Smooth muscle cell (in vitro differentiated cells): ENCODE measurements at regions not wholly inside any gene's neighbourhood (a gene's known extent, or its start where the extent isn't known, plus 50 kb on each side); places are given as distances from the start of the nearest gene placed in this dataset.
A peak's percentile ranks its signal among the peaks of the same experiment; 100 is the strongest.
"Not testable (repeated sequence)": the region's sequence is repeated elsewhere in the genome, so short reads cannot be mapped to it uniquely, and the experiment has no call there.

Source experiments
- DNase-seq: peaks from one replicate; lab custom pipeline; 2025; ENCODE audit not compliant: unreplicated experiment; lab: John Stamatoyannopoulos, UW
- H2AFZ ChIP-seq: fragments of 200-600 bp; sonication (generic); 2 replicates; pipeline ENCODE4 v1.6.0; 2016; ENCODE audit warnings: antibody characterized with exemption, low read depth, mild to moderate bottlenecking
- H3F3A ChIP-seq: fragments of 200-600 bp; sonication (generic); 2 replicates; pipeline ENCODE4 v1.6.0; 2017; ENCODE audit warnings: antibody characterized with exemption, low read depth
- H3K27ac ChIP-seq: fragments of 200-600 bp; sonication (generic); 2 replicates; pipeline ENCODE4 v1.5.1; 2016; ENCODE audit warnings: low read depth, mild to moderate bottlenecking
- H3K27me3 ChIP-seq: fragments of 200-600 bp; sonication (generic); 2 replicates; pipeline ENCODE4 v1.6.1; 2016; ENCODE audit warnings: low read depth, mild to moderate bottlenecking
- H3K36me3 ChIP-seq: fragments of 200-600 bp; sonication (generic); 2 replicates; pipeline ENCODE4 v1.5.1; 2016; ENCODE audit warnings: low read depth
- H3K4me1 ChIP-seq: fragments of 200-600 bp; sonication (generic); 2 replicates; pipeline ENCODE4 v1.5.1; 2016; ENCODE audit warnings: low read depth
- H3K4me2 ChIP-seq: fragments of 200-600 bp; sonication (generic); 2 replicates; pipeline ENCODE4 v1.6.0; 2016; ENCODE audit warnings: mild to moderate bottlenecking
- H3K4me3 ChIP-seq: fragments of 200-600 bp; sonication (generic); 2 replicates; pipeline ENCODE4 v1.5.1; 2016; ENCODE audit warnings: mild to moderate bottlenecking
- H3K79me2 ChIP-seq: fragments of 200-600 bp; sonication (generic); 2 replicates; pipeline ENCODE4 v1.6.0; 2016; ENCODE audit warnings: low read depth, mild to moderate bottlenecking
- H3K9ac ChIP-seq: fragments of 200-600 bp; sonication (generic); 2 replicates; pipeline ENCODE4 v1.6.0; 2016; ENCODE audit warnings: low read depth
- H3K9me3 ChIP-seq: fragments of 200-600 bp; sonication (generic); replicated peaks from 2 replicates; pipeline ENCODE4 v1.5.1; 2016; ENCODE audit warnings: low read depth
- H4K20me1 ChIP-seq: fragments of 200-600 bp; sonication (generic); 2 replicates; pipeline ENCODE4 v1.6.0; 2016; ENCODE audit warnings: low read depth
- WGBS: methylation state at CpG from one replicate; pipeline ENCODE4 v1.1.7; 2016; ENCODE audit warnings: low lambda C conversion rate; 5-methylcytosine and 5-hydroxymethylcytosine counted together

DNA sequence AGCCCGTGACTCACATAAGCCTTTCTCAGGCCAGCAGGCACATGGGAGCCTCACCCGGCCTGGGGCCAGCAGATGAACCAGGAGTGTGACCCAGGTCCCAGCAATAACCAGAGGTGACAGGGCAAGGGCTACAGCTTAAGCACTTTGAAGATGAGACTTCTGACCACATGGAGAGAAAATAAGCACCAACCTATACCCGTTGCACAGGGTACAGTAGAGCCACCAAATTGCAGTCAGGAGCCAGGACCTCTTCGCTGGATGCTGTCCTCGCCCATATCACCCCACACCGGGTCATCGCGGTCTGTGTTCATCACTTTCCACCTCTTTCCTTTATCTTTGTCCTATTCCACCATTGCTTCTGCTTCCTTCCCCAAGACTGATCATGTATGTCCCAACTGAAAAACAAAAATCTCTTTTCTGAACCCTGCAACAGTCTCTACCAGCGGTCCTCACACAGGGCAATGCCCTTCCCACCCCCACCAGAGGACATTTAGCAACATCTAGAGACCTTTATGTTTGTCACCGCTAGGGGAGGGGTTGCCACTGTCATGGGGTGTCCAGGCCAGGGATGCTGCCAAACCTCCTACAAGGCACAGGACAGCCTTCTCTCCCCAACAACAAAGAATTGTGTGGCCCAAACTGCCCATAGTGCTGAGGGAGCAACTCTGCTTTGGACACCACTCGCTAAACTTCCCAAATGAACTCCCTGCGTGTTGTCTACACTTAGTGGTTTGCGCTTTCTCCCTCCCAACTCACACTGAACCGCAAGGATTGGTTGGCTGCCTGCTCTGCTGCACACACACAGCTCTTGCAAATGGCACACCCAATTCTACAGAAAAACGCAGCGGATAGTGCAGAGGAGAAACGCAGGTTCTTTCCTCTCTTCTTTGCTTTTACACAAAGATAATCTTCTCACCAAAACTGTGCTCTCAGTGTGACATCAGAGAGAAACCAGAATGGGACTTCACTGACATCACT lies 219.4 kb upstream of the FRG1 start:
- H2AFZ ChIP-seq, H3K9ac ChIP-seq, H3K79me2 ChIP-seq, H3K4me3 ChIP-seq, H3K4me1 ChIP-seq, H3K9me3 ChIP-seq, DNase-seq, H3K27ac ChIP-seq, H3F3A ChIP-seq, H3K4me2 ChIP-seq, H4K20me1 ChIP-seq, H3K27me3 ChIP-seq, H3K36me3 ChIP-seq: not testable (repeated sequence)
- 93% methylated on average over 17 of the region's 17 CpGs for WGBS

DNA sequence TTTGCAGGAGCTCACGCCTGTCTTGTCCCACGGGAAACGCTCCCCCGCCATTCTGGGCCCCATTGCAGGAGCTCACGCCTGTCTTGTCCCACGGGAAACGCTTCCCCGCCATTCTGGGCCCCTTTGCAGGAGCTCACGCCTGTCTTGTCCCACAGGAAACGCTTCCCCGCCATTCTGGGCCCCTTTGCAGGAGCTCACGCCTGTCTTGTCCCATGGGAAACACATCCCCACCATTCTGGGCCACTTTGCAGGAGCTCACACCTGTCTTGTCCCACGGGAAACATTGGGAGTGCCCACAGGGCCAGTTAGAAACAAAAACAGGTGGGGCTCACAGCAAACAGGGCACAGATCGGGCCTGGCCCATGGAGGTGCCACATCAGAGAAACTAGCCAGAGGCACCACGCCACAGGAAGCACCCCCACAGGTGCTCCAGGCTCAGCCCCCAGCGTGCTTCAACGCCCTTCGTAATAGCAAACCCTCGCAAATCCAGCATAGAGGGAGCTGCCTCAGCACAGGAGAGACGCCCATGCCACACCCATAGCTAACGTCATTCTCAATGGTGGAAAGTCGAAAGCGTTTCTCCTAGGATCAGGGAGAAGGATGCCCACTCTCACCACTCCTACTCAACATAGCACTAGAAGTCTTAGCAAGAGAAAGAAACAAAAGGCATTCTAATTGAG lies 218.2 kb upstream of the FRG1 start:
- not testable (repeated sequence) for H3K9ac ChIP-seq, H3F3A ChIP-seq, DNase-seq, H3K4me3 ChIP-seq, H4K20me1 ChIP-seq, H3K4me1 ChIP-seq, H3K27me3 ChIP-seq, H3K79me2 ChIP-seq, H3K27ac ChIP-seq, H3K9me3 ChIP-seq, H2AFZ ChIP-seq, H3K4me2 ChIP-seq, H3K36me3 ChIP-seq
- WGBS: 86% methylated on average over 23 of the region's 23 CpGs

- not testable (repeated sequence) for H3K4me1 ChIP-seq, DNase-seq, H3K36me3 ChIP-seq, H2AFZ ChIP-seq, H3K79me2 ChIP-seq, H4K20me1 ChIP-seq, H3F3A ChIP-seq, H3K4me2 ChIP-seq, H3K4me3 ChIP-seq, H3K27me3 ChIP-seq, H3K9me3 ChIP-seq, H3K27ac ChIP-seq, H3K9ac ChIP-seq
- WGBS: 88% methylated on average over 4 of the region's 6 CpGs
These were observed 212.6 kb upstream of the FRG1 start for GRCh38 chr4:189727982-189728638.

DNA sequence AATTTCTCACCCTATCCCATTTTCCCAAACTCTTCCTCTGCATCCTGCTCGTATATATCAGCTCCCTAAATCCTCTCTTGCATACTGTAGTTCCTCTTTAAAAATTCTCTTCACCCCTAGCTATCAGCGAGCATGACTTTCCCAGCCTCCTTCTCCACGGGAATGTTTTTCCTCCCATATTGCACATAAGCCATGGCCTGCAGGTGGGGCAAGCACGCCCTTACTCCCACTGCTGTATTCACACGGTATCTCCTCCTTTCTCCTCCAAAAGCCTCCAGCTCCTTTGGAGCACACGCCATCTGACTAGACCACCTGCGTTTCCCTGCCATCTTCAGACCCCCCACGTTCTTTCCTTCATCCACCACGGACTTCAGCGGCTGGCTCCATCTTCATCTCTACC lies 208.7 kb upstream of the FRG1 start:
- H4K20me1 ChIP-seq, H3K27ac ChIP-seq, H3K4me2 ChIP-seq, H2AFZ ChIP-seq, H3K36me3 ChIP-seq, H3K27me3 ChIP-seq, H3F3A ChIP-seq, H3K9ac ChIP-seq, H3K9me3 ChIP-seq, H3K4me3 ChIP-seq, H3K4me1 ChIP-seq, H3K79me2 ChIP-seq, DNase-seq: not testable (repeated sequence)
- WGBS: 91% methylated on average over 10 of the region's 10 CpGs

- H2AFZ ChIP-seq, H3F3A ChIP-seq, H4K20me1 ChIP-seq, H3K4me1 ChIP-seq, H3K27me3 ChIP-seq, H3K9me3 ChIP-seq, H3K4me2 ChIP-seq, H3K4me3 ChIP-seq, H3K36me3 ChIP-seq, H3K9ac ChIP-seq, DNase-seq, H3K79me2 ChIP-seq: not testable (repeated sequence)
- 87% methylated on average over 5 of the region's 5 CpGs for WGBS
- peak overlapping the region; percentile 78 for H3K27ac ChIP-seq
These were observed 207.2 kb upstream of the FRG1 start for GRCh38 chr4:189733507-189733906.

- H4K20me1 ChIP-seq, H3F3A ChIP-seq, H3K9me3 ChIP-seq, H3K4me1 ChIP-seq, H3K79me2 ChIP-seq, H3K27me3 ChIP-seq, DNase-seq, H3K36me3 ChIP-seq, H3K4me3 ChIP-seq, H2AFZ ChIP-seq: not testable (repeated sequence)
- Histone ChIP-seq H3K9ac (peak overlapping the region; percentile 14), H3K4me2 (peak overlapping the region; percentile 1), H3K27ac (peak overlapping the region; percentile 78)
- 29% methylated on average over 2 of the region's 2 CpGs for WGBS
These were observed 205.9 kb upstream of the FRG1 start for GRCh38 chr4:189734648-189735267.

- H3K27me3 ChIP-seq, H3K9me3 ChIP-seq, H2AFZ ChIP-seq, H3K36me3 ChIP-seq, H3F3A ChIP-seq, H3K4me1 ChIP-seq, H3K9ac ChIP-seq, H3K4me2 ChIP-seq, H3K79me2 ChIP-seq, H4K20me1 ChIP-seq, DNase-seq, H3K27ac ChIP-seq, H3K4me3 ChIP-seq: not testable (repeated sequence)
- WGBS: 100% methylated on average over 4 of the region's 4 CpGs
These were observed 204.0 kb upstream of the FRG1 start for GRCh38 chr4:189736656-189737055.

GRCh38 chr4:189740118-189740517 lies 200.6 kb upstream of the FRG1 start:
- not testable (repeated sequence) for H4K20me1 ChIP-seq, H3K9ac ChIP-seq, H3K4me1 ChIP-seq, H3K9me3 ChIP-seq, H3K36me3 ChIP-seq, H3K79me2 ChIP-seq, H2AFZ ChIP-seq, H3K4me3 ChIP-seq, H3K27me3 ChIP-seq, DNase-seq, H3F3A ChIP-seq, H3K4me2 ChIP-seq
- 83% methylated on average over 7 of the region's 7 CpGs for WGBS
- peak overlapping the region; percentile 37 for H3K27ac ChIP-seq
